Esophagus muscularis mucosa (tissue), 4 donors: ENCODE measurements at regions not wholly inside any gene's neighbourhood (a gene's known extent, or its start where the extent isn't known, plus 50 kb on each side); places are given as distances from the start of the nearest gene placed in this dataset.

ENCODE experiments used
- CTCF ChIP-seq, 3 experiments: fragments of 200-600 bp in 2 of 3; fragments of 450-650 bp in 1 of 3; sonication (generic) in 2 of 3; IDR thresholded peaks; one replicate each; pipeline ENCODE4 v1.5.1; 2017 to 2019; ENCODE audit warnings: antibody characterized with exemption in 3 of 3, mild to moderate bottlenecking in 2 of 3, moderate library complexity in 1 of 3
- EP300 ChIP-seq: sonication (generic); formaldehyde crosslinking; IDR thresholded peaks from one replicate; pipeline ENCODE4 v1.6.1; 2017; ENCODE audit warnings: antibody characterized with exemption
- POLR2A ChIP-seq: fragments of 450-650 bp; IDR thresholded peaks from one replicate; pipeline ENCODE4 v1.6.1; 2017; ENCODE audit warnings: antibody characterized with exemption, moderate library complexity, mild to moderate bottlenecking, low read depth
- POLR2AphosphoS5 ChIP-seq, 2 donors: sonication (generic); formaldehyde crosslinking; IDR thresholded peaks; one replicate each; pipeline ENCODE4 v1.6.1; 2017; ENCODE audit warnings: antibody characterized with exemption in 2 of 2

- no peak for TF ChIP-seq EP300
- TF ChIP-seq CTCF (IDR thresholded peaks at IDR 0.05) = no peak
- no peak for TF ChIP-seq POLR2A
- TF ChIP-seq POLR2AphosphoS5 (IDR thresholded peaks at IDR 0.05) = no peak
Measured at GRCh38 chr3:46119709-46120498, 88.2 kb downstream of the CCR1 start.
